D721Med (cell line): ENCODE measurements at regions not wholly inside any gene's neighbourhood (a gene's known extent, or its start where the extent isn't known, plus 50 kb on each side); places are given as distances from the start of the nearest gene placed in this dataset.

Experiments
- DNase-seq: peaks from one replicate; pipeline ENCODE4 v3.0.0; 2011; ENCODE audit warnings: low spot score; ENCODE audit not compliant: insufficient read length
- FAIRE-seq: peaks from 2 replicates; lab custom pipeline; 2011; peaks lifted over from hg19 to GRCh38; lab: Jason Lieb, UNC
- CTCF ChIP-seq: IDR thresholded peaks from 2 replicates; pipeline ENCODE4 v1.5.1; 2012; ENCODE audit warnings: mild to moderate bottlenecking, control low read depth; ENCODE audit not compliant: insufficient read depth; ENCODE audit errors: missing control alignments

- no peak for DNase-seq
- no peak for FAIRE-seq
Measured at GRCh38 chr14:71469643-71470335, 462.4 kb upstream of the RGS6 start.

GRCh38 chr14:71471634-71472355 is 460.4 kb upstream of the RGS6 start:
- no peak for TF ChIP-seq CTCF
- no peak for FAIRE-seq

More at GRCh38 chr14:71469643-71470335, 462.4 kb upstream of the RGS6 start:
- no peak for TF ChIP-seq CTCF

GRCh38 chr14:71472356-71473340 is 459.6 kb upstream of the RGS6 start:
- FAIRE-seq (no peak), DNase-seq (no peak)
- TF ChIP-seq CTCF: no peak

More at GRCh38 chr14:71471634-71472355, 460.4 kb upstream of the RGS6 start:
- DNase-seq: no peak

GRCh38 chr14:71473843-71474242 is 458.4 kb upstream of the RGS6 start:
- TF ChIP-seq CTCF: no peak
- no peak for FAIRE-seq

GRCh38 chr14:71474301-71475265 is 457.6 kb upstream of the RGS6 start:
- DNase-seq (no peak), FAIRE-seq (no peak)
- no peak for TF ChIP-seq CTCF

More at GRCh38 chr14:71473843-71474242, 458.4 kb upstream of the RGS6 start:
- DNase-seq: no peak

GRCh38 chr14:71475916-71476315 is 456.3 kb upstream of the RGS6 start:
- DNase-seq (no peak), FAIRE-seq (no peak)
- TF ChIP-seq CTCF: no peak
